Cardiac fibroblast (primary cell): ENCODE measurements at regions not wholly inside any gene's neighbourhood (a gene's known extent, or its start where the extent isn't known, plus 50 kb on each side); places are given as distances from the start of the nearest gene placed in this dataset.

Source experiments
- DNase-seq, 2 donors: peaks; one replicate each; pipeline versions ENCODE4 v3.0.0 to v3.0.0-alpha.2; 2010; ENCODE audit warnings: low read depth in 2 of 2
- H3K4me3 ChIP-seq, 2 donors: replicated peaks in 1 of 2; 1 replicate in 1 of 2; 2 replicates in 1 of 2; pipeline ENCODE4 v1.5.1; 2011; ENCODE audit warnings: low read depth in 2 of 2, low read length in 2 of 2, mild to moderate bottlenecking in 2 of 2, moderate library complexity in 1 of 2
- CTCF ChIP-seq: IDR thresholded peaks from one replicate; pipeline ENCODE4 v1.5.1; 2011; ENCODE audit warnings: low read depth, mild to moderate bottlenecking, low read length, inconsistent platforms

DNA sequence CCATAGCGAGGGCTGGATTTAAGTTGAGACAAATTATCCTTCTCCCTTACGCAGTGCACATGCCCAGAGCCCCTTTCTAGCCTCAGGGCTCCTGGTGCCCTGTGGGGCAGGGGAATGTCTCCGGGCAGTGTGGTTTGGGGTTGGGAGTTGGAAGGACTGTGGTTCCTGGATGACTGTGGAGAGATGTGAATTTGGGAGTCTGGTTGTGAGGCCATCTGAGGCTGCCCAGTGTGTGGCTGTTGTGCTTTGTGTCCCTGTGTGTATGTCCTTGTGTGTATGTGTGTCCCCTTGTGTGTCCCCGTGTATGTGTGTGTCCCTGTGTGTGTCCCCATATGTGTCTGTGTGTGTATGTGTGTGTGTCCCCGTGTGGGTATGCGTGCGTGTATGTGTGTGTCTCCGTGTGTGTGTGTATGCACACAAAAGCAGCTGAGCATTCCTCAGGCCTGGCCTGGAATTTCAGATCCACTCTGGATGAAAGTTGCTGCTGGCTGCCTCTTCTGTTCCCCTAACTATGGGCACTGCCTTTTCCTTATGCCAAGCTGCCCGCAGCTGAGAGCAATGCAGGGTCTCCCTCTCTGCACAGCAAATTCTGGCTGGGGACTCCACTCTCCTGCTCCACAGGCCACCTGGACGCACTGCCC, 65.4 kb downstream of the UBIAD1 start:
- TF ChIP-seq CTCF: no peak
- no peak overlapping the region for H3K4me3 ChIP-seq
- DNase-seq: no peak

DNA sequence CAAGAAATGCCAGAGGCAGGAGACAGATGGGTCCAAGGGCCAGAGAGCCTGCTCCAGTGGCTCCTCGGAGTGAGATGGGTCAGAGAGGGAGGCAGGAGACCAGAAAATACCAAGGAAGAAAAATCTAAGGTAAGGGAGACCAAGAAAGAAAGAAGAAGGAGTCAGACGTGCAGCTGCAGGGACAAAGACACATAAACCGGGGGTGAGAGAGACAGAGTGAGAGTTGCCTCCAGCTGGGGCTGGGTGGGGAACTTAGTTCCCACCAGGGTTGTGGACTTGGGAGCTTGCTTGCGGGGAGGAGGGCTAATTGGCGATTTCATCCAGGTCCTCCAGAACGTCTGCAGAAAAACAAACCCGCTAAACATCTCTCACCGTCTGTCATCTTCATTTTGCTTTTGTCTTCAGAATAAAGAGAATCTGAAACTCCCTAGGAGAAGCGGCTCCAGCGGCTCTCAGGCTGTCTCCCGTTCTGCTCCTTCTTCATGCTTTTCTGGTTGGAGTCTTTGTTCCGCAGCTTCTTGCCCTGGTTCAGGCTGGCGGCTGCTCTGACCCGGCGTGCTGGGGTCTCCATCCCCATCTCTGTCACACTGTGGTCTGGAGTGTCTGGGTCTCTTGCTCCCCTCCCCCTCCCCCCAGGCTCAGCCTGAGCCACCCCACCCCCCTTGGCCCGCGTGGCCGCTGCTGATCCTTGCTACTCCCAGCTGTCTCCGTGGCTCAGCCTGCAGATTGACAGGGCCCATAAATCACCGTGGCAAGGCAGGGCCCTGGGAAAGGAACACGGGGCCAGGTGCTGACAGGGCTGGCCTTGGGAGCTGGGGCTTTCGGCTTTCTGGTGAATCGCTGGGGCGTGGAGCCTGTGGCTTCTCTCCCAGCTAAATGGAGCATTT, 66.6 kb downstream of the UBIAD1 start:
- TF ChIP-seq CTCF: no peak
- no peak for DNase-seq
- H3K4me3 ChIP-seq: no peak overlapping the region

DNA sequence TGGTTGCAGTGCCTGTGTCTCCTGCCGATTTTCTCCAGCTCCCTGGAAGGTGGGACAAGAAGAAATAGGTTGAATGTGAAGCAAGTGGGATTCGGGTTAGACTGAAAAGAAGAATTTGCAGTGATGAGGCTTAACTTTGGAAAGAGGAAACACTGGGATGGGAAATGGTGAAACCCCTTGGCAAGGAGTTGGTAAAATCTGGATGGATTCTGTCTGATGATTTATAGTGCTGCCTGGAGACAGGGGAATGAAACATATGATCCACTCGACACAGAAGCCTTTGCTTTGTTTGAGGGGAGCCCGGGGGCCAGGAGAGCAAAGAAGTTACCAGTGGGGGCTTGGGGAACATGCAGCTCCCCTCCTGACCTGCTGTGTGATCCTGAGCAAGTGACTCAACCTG, 67.2 kb downstream of the UBIAD1 start:
- no peak for TF ChIP-seq CTCF
- H3K4me3 ChIP-seq: no peak overlapping the region
- no peak for DNase-seq

GRCh38 chr1:11341901-11342552, 69.0 kb downstream of the UBIAD1 start:
- TF ChIP-seq CTCF: no peak
- H3K4me3 ChIP-seq: no peak overlapping the region
- no peak for DNase-seq

DNA sequence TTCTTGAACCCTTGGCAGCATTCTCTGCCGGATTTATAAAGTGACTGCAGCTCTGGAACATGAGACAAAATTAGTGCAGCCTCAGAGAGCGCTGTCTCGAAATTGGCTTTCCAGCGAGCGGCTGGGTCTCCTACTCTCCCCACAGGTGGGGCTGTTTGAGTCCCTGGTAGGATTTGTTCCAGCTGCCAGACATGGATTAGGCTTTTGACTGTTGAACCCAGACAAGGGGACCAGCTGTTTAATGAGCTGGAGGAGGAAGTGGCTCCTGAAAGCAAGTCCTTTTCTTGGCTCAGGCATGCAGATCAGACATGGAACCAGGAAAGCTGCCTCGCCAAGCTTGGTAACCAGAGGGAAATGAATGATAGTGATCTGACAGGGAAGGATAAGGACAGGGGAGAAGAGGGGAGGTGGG, 69.6 kb downstream of the UBIAD1 start:
- TF ChIP-seq CTCF: no peak
- no peak for DNase-seq
- H3K4me3 ChIP-seq: no peak overlapping the region

DNA sequence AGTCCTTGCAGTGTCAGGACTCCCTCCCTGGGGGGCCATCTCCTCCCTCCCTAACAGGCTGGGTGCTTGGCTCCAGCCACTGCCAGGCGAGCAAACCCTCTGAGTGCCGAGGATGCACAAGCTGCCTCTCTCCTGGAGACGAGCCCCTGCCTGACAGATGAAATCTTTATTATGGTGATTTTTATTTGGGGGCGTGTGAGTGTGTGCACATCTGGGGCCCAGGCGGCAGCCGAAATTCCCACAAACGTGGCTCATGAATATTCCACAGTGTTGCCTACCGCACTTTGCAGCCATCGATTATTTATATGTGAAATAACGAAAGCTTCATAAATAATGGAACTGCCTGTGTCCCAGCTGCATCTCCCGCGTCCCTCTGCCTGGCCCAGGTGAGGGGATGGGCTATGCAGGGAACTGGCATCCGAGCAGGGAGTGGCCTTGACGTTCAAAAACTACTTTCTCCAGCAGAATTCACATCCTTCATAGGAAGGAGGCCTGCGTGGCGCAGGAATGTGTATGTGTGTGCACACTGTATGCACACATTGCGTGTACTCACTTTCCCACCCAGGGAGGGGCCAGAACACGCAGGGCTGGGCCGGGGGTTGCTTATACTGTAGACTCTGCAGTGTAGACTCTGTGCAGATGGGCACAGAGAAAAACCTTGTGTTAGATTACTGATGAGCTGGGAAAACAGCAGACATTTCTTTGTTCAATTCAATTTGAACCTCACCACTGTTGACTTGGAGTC, 73.1 kb downstream of the UBIAD1 start:
- TF ChIP-seq CTCF: no peak

More for the DNA sequence above, 73.1 kb downstream of the UBIAD1 start:
- DNase-seq: no peak
- H3K4me3 ChIP-seq: no peak overlapping the region
